GM18505 (cell line): ENCODE measurements at regions not wholly inside any gene's neighbourhood (a gene's known extent, or its start where the extent isn't known, plus 50 kb on each side); places are given as distances from the start of the nearest gene placed in this dataset.

ENCODE experiments used
- ATAC-seq: cut with Tn5 transposase; IDR thresholded peaks from one replicate; pipeline ENCODE4 v1.9.1; 2021; ENCODE audit not compliant: unreplicated experiment
- POLR2A ChIP-seq: IDR thresholded peaks from 4 replicates; pipeline ENCODE4 v1.6.1; 2011; ENCODE audit warnings: borderline replicate concordance; ENCODE audit not compliant: insufficient read depth, insufficient read length; ENCODE audit errors: extremely low read depth

- ATAC-seq, result no peak
- no peak for TF ChIP-seq POLR2A
These were observed 165.6 kb upstream of the NBEA start for GRCh38 chr13:34776390-34776981.

- TF ChIP-seq POLR2A, result no peak
- no peak for ATAC-seq
These were observed 164.8 kb upstream of the NBEA start for GRCh38 chr13:34777089-34777913.

- no peak for ATAC-seq
- no peak for TF ChIP-seq POLR2A
These were observed 164.2 kb upstream of the NBEA start for GRCh38 chr13:34777914-34778303.

GRCh38 chr13:34779171-34779570, 162.9 kb upstream of the NBEA start:
- TF ChIP-seq POLR2A, result no peak
- no peak for ATAC-seq

- no peak for TF ChIP-seq POLR2A
- no peak for ATAC-seq
These were observed 148.8 kb upstream of the NBEA start for GRCh38 chr13:34793301-34793700.

GRCh38 chr13:34803756-34804155, 138.3 kb upstream of the NBEA start:
- no peak for TF ChIP-seq POLR2A

GRCh38 chr13:34805347-34805746, 136.7 kb upstream of the NBEA start:
- TF ChIP-seq POLR2A, result no peak
- ATAC-seq, result no peak

More at GRCh38 chr13:34803756-34804155, 138.3 kb upstream of the NBEA start:
- no peak for ATAC-seq

GRCh38 chr13:34808649-34809048, 133.4 kb upstream of the NBEA start:
- ATAC-seq, result no peak

GRCh38 chr13:34810996-34811395, 131.1 kb upstream of the NBEA start:
- ATAC-seq, result no peak
- TF ChIP-seq POLR2A, result no peak

More at GRCh38 chr13:34808649-34809048, 133.4 kb upstream of the NBEA start:
- TF ChIP-seq POLR2A, result no peak

GRCh38 chr13:34815526-34815925, 126.5 kb upstream of the NBEA start:
- no peak for TF ChIP-seq POLR2A
- no peak for ATAC-seq

- no peak for ATAC-seq
- no peak for TF ChIP-seq POLR2A
These were observed 125.7 kb upstream of the NBEA start for GRCh38 chr13:34816245-34816884.

GRCh38 chr13:34816908-34817665, 125.0 kb upstream of the NBEA start:
- no peak for ATAC-seq
- TF ChIP-seq POLR2A, result no peak

- ATAC-seq, result no peak
- TF ChIP-seq POLR2A, result no peak
These were observed 119.4 kb upstream of the NBEA start for GRCh38 chr13:34822650-34823049.
